CD4-positive, alpha-beta T cell treated with Interleukin-15 for 4 hours (primary cell): ENCODE measurements at regions not wholly inside any gene's neighbourhood (a gene's known extent, or its start where the extent isn't known, plus 50 kb on each side); places are given as distances from the start of the nearest gene placed in this dataset.
"Not testable (repeated sequence)": the region's sequence is repeated elsewhere in the genome, so short reads cannot be mapped to it uniquely, and the experiment has no call there.

Experiments used
- DNase-seq: peaks from one replicate; pipeline ENCODE4 v3.0.0-alpha.2; 2020; ENCODE audit warnings: low spot score

DNA sequence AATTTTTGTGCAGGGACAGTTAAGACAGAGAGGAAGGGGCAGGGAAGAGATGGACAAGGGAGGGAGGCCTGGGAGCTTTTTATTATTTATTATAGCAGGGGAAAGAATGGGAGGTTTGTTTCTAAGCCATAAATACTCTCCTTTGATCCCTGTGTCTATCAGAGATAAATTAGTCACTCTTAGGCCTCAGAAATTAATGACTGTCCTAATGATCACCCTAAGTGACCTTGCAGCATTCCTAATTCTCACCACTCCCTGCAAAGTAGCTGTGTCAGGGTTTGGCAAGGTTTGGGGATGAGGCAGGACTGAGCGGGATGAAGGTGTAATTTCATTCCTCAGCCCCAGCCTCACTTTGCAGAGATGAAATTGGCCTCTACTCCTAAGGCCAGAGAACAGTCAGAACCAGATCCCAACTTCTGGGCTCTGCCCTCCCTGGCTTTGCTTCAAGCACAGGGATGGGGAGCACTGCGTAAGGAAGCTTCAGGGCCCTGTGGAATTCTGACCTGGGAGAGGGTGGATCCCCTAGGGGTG lies 95.0 kb downstream of the TMEM17 start:
- no peak for DNase-seq

DNA sequence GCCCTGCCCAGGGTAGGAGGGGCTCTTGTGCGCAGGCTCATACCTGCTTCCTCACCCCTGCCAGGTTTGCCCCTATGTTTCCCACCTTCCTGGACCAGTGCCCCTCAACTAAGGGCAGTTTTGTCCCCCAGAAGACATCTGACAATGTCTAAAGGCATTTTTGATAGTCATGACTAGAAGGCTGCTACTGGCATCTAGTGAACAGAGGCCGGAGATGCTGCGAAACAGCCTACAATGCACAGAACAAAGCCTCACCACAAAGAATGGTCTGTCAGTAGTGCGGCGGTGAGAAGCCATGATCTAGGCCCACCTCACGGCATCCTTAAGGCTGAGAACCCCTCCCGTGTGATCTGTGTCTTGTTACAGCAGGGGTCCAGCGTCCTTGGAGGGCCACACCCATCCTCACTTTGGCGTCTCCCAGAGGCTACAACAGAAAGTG lies 96.0 kb downstream of the TMEM17 start:
- no peak for DNase-seq

DNA sequence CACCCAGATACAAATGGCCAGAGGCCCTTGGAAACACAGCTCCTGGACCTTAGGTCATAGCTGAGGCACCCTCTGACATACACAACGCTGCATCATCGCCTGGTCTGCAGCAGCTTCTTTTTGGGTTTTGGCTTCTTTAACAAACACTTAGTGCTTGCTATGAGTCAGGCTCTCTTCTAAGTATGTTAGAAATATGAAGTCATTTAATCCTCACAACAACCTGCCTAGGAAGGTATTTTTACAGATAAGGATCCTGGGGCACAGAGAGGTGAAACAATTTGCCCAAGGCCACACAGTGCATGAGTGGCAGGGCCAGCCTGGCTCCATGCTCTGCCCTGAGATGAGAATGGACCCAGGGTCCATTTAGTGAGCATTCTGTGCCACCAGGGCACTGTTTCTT lies 96.6 kb downstream of the TMEM17 start:
- no peak for DNase-seq

DNA sequence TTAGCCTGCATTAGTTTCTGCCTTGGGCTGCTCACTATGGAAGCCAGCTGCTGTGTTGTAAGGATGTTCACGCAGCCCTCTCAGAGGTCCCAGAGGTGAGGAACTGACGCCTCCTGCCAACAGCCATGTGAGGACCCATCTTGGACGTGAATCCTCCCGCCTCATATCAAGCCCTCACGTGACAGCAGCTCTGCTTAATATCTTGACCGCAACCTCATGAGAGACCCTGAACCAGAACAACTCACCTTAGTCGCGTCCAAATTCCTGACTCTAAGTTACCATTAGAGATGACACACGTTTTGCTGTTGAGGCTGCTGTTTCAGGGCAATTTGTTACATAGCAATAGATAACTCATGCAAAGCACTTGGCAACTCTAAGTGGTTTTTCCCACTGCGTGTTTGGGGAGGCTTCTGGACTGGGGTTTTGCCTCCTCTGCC lies 97.7 kb downstream of the TMEM17 start:
- no peak for DNase-seq

DNA sequence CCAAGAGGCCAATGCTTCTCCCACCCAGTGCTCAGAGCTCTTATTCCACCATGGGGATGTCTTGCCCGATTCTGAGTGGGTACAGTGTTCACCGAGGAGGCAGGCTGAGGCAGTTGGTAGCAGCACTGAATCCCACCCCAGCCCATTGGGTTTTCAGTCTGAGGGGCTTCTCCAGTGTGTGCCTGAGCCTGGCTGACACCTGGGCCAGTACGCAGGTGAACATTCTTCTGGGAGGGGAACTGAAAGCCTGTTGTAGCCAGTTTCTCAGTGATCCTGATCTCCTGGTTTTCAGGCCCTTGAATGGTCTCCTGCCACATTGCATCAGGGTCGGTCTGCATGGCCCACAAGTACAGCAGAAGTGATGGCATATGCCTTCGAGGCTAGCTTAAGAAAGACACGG lies 98.2 kb downstream of the TMEM17 start:
- DNase-seq = no peak

DNA sequence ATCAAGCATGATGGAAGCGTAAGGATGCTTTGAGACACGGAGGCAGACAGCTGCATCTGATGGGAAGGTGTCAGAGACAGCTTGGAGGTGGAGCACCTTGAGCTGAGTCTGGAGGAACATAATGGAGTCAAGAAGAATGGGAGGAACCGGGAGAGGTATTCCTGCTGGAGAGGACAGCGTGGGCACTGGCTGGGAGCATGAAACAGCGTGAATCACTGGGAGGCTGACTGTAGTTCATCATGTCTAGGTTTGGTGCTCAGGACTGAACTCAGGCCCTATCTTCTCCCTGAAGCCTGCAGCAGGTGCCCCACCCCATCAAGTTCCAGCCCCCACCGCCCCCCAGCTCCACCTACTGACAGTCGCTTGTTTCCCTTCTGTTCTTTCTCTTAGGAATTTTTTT lies 98.6 kb downstream of the TMEM17 start:
- DNase-seq = no peak

DNA sequence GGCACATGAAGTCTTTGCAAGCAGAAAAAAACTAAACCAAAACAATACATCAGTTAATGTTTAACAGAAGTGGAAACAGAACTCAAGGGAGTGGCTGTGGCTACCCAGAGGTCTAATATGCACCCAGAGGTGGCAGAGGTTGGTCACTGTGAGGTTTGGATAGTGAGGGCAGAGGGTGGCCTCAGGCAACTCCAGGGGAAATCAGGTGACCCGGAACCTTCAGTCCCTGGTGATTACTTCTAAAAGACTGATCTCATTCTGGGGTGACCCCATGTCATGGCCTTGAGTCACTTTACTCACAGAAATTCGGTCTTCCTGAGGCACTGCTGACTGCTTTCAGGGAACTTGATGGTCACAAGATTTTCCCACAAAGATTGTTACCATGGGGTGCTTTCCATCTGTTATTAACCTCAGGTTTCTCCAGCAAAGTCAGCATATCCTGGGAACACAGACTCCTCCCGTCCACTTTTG lies 99.4 kb downstream of the TMEM17 start:
- no peak for DNase-seq

DNA sequence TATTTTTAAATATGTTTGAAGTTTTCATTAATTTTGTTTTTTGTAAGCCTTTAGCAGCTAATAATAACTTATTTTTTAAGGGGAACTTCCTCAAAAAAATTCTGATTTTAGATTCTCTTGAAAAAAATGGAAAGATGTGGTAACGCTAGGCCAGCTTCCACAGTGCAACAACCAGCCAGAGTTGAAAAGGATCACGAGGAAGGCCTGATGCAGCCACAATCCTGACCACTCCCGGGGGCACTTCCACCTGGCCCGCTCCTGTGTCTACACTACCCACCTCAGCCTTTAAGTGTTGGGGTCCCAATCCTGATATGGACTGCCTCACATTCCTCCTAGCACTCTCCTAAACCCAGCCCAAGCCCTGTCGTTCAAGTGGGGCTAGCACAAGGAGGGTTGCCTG lies 101.1 kb downstream of the TMEM17 start:
- no peak for DNase-seq

DNA sequence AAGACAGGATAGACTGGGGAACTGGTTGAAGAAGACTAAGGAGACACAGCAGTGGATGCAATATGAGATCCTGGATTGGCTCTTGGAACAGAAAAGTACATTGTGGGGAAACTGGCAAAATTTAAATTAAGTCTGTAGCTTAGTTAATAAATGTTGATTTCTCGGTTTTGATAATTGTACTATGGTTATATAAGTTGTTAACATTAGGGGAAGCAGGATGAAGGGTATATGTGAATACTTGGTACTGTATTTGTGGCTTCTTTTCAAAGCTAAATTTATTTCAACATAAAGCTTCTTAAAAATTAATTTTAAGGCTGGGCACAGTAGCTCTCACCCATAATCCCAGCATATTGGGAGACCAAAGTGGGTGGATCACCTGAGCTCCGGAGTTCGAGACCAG lies 103.8 kb downstream of the TMEM17 start:
- DNase-seq = no peak

DNA sequence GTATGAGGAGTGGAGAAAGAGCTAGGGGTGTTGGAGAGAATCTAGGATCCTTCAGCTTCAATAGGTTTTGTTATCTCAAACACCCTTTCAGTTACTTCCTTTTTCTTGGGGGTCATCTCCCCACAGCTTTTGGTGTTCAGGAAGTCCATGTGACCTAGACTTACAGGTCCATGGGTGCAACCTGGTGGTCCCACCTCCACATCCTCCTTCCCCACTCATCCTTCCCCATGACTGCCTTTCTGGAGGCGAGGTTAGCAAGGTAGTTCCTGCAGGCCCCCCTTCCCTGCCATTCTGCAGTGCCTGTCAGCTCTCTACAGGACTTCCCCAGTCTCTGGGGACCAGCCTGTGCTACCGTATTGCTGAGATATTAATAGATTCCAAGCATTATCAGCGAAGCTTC lies 107.6 kb downstream of the TMEM17 start:
- no peak for DNase-seq

DNA sequence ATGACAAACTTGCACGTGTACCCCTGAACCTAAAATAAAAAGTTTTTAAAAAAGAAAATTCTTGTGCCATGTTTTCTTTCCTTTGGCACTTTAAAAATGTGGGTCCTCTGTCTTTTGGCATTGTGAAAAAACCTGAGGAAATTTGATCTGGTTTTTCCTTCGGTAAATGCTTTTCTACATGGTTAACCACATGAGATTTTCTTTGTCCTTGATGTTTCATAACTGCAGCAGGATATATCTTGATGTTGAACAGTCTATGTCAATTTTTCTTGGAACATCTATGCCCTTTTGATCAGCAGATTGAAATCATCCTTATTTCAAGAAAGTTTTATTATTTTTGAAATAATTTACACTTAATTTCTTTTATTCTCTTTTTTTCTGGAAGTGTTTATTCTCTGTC lies 109.1 kb downstream of the TMEM17 start:
- no peak for DNase-seq

DNA sequence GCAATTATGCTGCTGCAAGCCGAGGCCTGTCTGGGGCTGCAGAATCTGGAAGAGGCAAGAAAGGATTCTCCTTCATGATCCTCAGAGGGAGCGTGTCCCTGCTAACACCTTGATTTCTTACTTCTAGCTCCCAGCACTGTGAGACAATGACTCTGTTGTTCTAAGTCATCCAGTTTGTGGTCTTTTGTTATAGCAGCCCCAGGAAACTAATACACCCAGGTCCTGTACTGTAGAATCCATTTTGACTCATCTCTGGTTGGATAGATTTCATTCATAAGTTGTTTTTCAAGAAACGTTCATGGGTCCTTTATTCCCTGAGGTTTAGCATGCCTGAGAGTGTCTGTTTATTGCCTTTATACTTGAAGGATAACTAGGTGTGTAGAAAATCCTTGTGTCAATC lies 112.7 kb downstream of the TMEM17 start:
- DNase-seq = no peak

DNA sequence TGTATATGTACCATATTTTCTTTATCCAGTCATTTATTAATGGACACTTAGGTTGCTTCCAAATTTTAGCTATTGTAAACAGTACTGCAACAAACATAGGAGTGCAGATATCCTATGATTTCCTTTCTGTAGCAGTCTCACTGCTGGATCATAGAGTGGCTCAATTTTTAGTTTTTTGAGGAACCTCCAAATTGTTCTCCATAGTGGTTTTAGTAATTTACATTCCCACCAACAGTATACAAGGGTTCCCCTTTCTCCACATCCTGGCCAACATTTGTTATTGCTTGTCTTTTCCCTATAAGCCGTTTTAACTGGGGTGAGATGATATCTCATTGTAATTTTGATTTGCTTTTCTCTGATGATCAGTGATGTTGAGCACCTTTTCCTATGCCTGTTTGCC lies 114.3 kb downstream of the TMEM17 start:
- no peak for DNase-seq

DNA sequence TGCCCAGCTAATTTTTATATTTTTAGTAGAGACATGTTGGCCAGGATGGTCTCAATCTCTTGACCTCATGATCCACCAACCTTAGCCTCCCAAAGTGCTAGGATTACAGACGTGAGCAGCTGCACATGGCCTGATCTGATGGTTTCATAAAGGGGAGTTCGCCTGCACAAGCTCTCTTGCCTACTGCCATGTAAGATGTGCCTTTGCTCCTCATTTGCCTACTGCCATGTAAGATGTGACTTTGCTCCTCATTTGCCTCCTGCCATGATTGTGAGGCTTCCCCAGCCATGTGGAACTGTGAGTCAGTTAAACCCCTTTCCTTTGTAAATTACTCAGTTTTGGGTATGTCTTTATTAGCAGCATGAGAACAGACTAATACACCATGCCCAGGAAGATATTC lies 119.6 kb downstream of the TMEM17 start:
- DNase-seq = not testable (repeated sequence)

DNA sequence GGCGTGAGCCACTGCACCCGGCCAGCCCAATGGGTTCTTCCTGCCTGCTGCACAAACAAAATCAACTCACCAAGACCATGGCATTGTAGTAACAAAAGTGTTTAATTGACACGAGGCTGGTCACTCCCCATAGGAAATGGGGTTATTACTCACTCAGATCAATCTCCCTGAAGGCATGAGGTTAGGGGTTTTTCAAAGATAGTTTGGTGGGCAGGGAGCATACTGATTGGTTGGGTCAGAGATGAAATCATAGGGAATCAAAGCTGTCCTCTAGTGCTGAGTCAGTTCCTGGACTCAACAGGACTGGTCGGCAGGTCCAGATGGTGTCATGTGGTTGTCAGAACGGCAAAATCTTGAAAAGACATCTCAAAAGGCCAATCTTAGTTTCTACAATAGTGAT lies 122.1 kb downstream of the TMEM17 start:
- no peak for DNase-seq

DNA sequence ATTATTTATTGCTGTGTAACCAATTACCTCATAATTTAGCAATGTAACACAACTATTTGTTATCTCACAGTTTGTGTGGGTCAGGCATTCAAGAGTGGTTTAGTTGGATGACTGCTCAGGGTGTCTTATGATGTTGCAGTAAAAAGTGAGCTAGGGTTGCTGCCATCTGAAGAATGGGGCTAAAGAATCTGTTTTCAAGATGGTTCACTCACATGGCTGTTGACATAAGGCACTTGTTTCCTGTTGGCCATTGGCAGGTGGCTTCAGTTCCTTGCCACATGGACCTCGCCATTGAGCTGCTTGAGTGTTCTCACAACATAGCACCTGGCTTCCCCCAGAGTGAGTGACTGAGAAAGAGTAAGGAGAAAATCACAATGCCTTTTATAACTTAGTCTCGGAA lies 123.2 kb downstream of the TMEM17 start:
- DNase-seq = no peak

DNA sequence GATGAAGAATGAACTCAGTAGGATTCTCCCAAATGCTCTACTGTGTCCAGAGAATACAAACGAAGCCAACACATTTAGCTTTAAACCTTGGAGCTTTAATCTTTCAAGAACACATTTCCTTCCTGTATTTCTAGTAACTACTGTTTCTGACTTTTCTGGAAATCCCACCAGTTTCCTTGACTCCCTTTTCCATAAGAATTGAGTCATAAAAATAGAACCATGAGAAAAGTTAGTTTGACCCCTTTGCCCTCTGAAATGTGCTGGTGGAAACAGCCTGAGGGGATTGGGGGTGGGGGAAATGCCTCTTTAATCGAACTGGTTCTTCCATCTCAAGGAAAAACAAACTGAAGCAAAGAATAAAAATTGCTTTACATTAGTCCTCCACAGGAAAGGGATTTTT lies 123.9 kb downstream of the TMEM17 start:
- no peak for DNase-seq

DNA sequence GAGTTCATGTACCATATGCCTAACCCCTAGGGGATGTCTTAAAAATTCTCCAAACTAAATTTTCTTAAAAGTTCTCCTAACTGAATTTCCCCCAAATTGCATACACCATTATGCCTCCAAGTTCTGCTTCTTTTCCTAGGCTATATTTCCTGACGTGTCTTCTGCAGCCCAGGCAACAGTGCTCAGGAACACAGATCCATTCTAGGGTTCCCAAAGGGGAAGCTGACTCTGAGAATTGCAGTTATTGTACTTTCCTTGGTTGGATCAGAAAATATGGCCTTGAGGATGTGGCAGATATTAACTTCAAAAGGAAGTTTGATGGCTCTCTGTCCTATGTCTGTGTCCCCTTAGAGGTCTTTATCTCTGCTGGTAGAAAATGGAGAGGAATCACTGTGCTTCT lies 124.3 kb downstream of the TMEM17 start:
- no peak for DNase-seq

DNA sequence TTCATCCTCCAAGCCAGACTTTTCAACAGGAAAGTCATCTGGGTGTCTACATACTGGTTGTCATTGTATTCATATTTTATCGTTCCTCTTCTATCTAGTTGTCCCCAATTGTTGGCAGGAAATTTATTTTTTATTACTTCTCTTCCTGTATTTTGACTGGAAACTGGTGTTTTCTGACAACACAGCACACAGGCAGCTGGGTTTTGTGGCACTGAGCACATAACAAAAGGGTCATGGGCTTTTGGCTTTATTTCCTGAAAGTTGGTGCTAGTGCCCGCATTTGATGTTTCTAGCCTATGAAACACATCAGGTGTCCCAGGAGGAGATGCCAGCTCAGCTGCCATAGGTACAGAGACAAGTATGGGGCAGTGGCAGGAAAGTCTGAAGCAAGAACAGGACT lies 126.4 kb downstream of the TMEM17 start:
- DNase-seq = no peak

DNA sequence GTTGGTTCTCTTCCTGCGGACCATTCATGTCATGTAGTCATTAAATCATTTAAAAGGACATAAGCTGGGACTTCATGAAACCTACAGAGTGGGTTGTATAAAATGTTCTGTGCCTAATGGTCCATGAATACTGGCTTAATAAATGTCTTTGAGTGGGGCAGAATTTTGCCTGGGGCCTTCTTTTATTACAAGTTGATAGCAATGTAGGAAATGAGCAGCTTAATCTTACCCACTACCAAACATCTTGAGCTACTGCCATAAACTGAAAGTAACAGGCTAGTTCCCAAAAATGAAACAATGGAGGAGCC lies 130.9 kb downstream of the TMEM17 start:
- DNase-seq = no peak

DNA sequence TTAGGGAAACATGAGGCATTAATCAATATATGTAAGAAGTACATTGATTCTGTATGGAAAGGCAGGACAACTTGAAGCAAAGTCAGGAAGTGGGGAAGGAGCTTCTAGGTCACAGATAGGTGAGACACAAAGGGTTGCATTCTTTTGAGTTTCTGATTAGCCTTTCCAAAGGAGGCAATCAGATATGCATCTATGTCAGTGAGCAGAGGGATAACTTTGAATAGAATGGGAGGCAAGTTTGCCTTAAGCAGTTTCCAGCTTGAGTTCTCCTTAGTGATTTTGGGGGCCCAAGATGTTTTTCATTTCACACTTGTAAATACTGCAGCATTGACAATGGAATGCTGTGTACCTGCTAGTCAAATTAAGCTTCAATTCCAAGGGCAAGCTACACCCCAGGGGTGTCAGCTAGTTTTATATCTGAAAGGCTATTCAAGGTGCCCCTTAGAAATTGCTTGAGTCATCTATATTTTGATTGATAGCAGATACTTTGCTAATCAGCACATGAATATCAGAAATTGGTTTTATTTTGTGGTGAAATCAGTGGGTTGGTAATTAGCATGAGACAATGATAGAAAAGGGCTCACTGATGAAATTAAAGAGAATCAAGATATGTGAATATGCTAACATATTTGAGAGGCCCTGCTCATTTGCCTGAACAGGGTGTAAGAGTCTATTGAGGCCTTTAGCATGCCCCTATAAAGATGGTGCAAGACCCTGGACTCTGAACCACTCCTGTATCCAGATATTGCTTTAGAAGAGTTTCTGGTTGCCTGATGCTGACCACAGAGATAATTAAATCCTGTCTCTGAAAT lies 131.5 kb downstream of the TMEM17 start:
- DNase-seq = no peak

DNA sequence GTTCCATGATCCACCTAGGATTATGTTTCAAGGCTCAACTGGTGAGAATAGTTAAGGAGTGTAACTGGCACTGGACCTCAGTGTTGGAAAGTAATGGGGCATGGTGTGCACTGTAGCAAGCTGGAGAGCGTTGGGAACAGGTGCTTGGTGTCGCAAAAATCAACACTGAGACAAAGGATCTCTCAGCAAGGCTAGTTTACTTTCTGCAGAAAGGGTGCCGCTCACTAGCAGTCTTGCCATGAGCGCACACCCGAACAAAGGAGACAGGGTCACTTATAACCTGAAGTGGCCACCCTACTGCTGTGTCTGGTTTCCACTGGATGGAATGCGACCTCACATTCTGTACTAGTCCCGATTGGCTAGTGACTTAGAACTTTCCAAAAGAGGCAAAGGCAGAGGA lies 133.2 kb downstream of the TMEM17 start:
- no peak for DNase-seq

DNA sequence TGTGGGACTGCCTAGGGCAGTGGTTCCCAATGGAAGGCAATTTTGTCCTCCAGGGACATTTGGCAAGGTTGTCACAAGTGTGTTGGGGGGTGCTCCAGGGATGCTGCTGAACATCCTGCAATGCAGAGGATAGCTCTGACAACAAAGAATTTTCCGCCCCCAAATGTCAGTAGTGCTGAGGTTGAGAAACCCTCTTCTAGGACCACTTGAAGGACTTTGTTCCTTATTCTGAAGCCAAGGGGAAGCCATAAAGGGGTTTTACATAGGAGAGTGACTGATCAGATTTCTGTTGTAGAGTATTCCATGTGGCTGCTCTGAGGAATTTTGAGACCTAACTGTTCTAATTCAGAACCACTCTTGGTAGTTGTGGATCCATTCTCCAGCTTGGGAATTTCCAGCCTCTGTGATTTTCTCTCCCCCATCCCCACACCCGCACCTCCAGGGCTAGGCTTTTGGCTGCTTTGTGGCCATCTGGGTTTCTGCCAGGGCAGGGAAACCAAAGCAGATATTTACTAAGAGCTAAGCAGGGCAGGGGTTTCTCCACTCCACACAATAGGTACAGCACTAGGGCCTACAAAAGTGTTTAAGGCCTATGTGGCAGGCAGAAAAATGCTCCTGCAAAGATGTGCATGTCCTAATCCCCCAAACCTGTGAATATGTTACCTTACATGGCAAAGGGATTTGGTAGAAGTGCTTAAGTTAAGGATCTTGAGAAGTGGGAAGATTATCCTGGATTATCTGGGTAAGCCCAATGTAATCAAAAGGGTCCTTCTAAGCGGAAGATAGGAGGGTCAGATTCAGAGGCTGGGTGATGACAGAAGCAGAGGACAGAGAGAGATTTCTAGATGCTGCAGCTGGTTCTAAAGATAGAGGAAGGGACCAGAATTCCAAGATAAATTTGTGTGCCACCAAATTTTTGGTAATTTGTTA lies 135.4 kb downstream of the TMEM17 start:
- no peak for DNase-seq
